ENCODE measurements at regions not wholly inside any gene's neighbourhood (a gene's known extent, or its start where the extent isn't known, plus 50 kb on each side); places are given as distances from the start of the nearest gene placed in this dataset.
A peak's percentile ranks its signal among the peaks of the same experiment; 100 is the strongest.

DNA sequence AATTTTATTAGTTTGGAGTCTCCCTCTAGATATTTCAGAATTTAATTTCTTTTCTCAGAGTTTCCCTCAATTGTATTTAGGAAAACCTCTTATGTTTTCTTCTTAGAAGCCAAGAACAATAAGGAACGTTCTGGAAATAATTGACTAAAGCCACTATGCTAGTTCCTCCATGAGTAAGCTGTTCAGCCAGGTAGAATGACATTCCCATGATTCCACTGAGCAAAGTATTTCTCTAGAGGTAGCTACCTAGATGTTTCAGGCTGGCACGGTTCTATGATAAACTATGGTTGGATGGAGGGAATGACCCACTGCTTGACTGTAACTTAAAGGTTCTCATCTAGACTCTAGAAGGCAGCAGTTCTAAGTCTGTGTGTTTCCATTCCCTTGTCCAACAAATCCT is 62.4 kb downstream of the CLDN17 start:
- DNase-seq (ENCODE audit: low read depth): no peak

DNA sequence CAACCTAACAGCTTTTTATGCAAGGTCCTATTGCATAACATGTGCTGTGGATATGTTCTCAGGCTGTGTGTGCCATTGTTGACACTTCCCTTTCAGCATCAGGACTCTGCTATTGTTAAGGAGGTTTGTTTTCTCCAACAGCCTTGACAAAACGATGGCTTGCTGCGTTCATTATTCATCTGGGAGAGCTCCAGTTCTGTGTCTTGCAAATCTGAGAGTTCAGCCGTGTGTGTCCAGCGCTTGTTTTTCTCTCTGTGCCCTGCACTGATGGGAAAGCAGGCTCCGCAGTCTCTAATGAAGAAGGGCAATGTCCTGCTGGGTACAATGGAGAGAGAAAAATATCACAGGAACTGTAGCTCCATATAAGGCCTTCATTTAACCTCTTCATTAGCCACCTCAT is 63.7 kb downstream of the CLDN17 start:
- DNase-seq (ENCODE audit: low read depth): no peak

DNA sequence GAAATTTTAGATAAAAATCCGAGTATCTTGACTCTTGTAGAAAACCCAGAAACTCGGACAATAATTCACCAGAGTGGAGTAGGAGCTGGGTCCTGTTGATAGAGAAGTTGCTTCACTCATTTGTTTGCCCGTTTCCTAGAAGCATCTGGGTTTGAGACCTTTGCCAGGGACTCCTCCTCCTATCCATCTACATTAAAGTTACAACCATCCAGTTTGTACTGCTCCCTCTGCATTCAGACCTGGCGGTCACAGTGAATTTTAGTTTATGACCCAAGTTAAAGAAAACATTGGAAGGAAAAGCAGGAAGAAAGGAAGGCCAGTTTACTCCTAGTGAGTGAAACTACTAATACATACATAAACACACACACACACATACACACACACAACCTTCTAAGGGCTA is 64.6 kb downstream of the CLDN17 start:
- DNase-seq (ENCODE audit: low read depth): no peak

DNA sequence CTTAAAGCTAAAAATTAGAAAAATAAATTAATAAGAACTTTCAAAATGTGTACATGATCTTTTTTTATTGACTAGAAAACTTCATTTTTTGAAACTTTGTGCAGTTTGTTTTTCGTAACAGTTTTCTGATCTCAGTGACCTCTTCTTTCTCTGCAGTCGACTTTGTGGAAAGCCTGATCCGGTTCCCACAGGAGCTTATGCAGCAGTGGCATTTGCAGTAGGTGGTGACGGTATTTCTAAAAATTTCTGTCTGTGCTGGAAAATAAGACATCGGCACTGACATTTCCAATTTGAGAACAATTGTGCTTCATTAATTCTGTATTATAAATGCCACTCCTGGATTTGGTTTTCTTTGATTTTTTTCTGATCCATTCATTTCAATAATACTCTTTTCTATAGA is 68.8 kb downstream of the CLDN17 start:
- DNase-seq (ENCODE audit: low read depth): no peak

DNA sequence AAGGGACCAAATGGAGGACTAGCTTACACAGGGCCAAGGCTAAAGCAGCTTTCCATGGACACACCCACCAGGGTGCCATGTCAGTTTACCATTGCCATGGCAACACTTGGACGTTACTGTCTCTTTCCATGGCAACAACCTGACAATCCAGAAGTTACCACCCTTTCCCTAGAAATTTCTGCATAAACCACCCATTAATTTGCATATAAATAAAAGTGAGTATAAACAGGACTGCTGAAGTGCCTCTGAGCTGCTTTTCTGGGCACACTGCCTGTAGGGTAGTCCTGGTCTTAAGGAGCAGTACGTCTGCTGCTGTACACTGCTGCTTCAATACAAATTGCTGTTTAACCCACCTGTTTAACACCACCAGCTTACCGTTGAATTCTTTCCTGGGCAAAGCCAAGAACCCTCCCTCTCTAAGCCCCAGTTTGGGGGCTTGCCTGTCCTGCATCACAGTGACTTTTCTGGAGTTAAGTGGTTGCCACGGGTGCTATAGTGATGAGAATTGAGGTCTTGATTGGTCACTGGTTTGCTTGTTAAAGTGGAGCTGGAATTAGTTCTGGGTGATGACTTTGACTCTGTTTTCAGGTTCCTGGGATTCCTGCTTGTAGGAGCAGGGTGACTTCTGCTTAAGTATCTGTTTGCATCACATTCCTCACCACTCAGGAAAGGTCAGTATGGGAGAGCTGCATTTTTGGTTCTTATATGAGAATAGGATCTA is 83.2 kb downstream of the CLDN17 start:
- no peak for DNase-seq (ENCODE audit: low read depth)

DNA sequence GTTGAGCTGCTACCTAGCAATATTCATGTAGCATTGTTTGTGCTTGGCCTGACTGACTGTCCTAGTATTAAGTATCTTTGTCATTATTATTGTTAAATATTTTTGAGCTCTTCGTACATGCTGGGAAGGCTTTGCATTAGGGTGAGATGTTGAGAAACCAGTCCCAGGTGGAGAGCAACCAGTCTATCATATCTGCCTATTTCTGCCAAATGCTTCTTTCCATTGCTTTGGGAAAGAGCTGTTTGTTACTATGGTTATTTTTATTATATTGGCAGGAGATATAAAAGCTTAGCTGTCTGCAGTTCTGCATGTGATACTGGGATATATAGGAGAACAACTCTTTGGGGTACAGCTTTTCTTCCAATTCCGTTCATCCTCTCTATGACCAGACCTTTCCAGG is 85.1 kb downstream of the CLDN17 start:
- no peak for DNase-seq (ENCODE audit: low read depth)

DNA sequence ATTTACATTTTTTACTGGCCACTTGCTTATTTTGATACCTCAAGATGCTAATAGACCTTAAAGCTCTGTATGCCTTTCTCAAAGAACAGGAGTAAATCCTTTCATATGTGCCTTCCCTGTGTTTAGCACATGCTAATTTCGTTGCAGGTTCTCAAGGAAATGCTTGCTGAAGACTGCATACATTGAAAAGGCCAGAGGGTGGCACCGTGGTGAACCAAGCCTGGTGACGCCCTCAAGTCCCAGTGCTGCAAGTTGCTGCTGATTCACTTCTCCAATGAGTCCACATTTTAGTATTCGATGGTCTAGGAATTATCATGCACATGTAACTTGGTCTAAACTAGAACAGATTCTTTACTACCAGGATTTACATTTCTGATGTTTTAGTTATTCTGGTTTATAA is 94.1 kb downstream of the CLDN17 start:
- peak; percentile 2 for DNase-seq (ENCODE audit: low read depth)

DNA sequence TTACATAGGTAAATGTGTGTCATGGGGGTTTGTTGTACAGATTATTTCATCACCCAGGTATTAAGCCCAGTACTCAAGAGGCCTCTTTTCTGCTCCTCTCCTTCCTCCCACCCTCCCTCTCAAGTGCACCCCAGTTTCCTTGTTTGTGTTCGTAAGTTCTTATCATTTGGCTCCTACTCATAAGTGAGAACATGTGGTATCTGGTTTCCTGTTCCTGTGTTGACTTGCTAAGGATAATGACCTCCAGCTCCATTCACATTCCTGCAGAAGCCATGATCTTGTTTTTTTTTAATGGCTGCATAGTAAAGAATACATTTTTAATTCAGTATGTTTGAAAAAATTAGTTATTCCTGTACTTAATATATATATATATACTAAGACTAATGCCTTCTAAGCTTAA is 107.7 kb downstream of the CLDN17 start:
- no peak for DNase-seq (ENCODE audit: low read depth)

DNA sequence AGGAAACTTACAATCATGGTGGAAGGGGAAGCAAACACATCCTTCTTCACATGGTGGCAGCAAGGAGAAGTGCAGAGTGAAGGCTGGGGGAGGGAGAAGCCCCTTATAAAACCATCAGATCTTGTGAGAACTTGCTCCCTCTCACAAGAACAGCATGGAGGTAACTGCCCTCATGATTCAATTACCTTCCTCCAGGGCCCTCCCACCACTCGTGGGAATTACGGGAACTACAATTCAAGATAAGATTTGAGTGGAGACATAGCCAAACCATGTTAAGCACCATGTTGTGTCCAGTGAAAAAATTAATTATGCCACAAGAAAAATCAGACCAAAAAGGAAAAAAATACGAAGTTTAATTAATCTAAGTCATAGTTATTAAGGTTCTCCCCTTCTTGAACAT is 109.5 kb downstream of the CLDN17 start:
- no peak for DNase-seq (ENCODE audit: low read depth)

DNA sequence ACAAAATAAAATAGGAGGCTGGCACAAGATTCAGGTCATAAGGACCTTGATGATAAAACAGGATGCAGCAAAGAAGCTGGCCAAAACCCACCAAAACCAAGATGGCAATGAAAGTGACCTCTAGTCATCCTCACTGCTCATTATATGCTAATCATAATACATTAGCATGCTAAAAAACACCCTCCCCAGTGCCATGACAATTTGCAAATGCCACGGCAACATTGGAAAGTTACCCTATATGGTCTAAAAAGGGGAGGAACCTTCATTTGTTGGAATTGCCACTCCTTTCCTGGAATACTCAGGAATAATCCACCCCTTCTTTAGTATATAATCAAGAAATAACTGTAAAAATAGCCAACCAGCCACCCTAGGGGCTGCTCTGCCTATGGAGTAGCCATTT is 108.8 kb upstream of the GRIK1 start:
- no peak for DNase-seq (ENCODE audit: low read depth)

DNA sequence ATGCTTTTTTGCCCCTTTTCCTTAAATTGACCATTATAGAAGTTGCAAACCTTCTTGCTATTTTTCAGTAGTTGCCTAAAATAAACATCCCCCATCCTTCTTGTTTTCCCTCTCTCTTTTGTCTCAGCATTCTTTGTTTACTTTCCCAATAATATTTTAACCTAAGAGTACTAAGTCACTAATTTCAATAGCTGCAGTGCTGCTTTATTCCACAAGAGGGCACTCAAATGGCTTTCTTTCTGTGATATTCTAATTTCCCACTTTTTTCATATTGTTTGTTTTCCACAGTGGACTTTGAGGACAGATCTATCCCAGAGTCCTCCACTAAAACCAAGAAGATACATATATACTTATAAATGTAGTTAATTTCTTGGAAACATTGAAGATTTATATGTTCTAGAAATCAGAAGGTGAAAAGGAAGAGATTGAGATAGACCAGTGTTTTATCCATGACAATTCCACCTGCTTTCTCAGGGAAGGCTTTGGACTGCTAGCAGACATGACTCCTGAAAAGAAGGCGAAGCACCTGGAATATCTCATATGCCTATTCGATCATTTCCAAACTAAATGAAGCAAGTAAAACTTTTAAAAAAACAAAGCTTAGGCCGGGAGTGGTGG is 104.8 kb upstream of the GRIK1 start:
- no peak for DNase-seq (ENCODE audit: low read depth)

DNA sequence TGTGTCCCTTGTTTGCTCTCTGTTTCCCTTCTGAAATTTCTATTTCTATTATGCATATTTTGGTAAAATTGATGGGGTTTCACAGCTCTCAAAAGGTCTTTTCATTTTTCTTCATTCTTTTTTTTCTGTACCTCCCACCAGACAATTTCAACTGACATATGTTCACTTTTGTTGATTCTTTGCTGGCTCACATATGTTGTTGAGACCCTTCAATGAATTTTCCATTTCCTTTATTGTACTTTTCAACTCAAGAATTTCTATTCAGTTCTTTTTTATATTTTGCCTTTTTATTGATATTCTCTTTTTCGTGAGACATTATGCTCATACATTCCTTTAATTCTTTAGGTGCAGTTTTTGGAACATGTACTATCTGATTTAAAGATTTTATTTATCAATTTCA is 102.6 kb upstream of the GRIK1 start:
- no peak for DNase-seq (ENCODE audit: low read depth)

DNA sequence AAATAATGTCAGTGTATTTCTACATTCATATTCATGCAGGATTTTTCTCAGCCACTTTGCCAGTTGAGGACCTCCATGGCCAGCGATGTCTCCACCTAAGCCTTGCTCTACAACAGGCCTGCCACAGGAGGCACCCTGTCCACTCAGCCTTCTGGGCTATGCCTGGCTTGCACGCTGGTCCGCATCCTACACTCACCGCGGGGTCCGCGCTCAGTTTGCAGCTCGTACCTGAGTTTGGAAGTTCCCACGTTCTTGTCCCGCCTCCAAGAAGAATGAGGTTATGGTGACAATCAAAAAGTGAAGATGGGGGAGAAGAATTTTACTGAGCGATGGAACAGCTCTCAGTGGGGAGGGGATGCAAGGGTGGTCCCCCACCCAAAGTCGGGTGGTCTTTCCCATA is 93.6 kb upstream of the GRIK1 start:
- DNase-seq (ENCODE audit: low read depth): no peak

DNA sequence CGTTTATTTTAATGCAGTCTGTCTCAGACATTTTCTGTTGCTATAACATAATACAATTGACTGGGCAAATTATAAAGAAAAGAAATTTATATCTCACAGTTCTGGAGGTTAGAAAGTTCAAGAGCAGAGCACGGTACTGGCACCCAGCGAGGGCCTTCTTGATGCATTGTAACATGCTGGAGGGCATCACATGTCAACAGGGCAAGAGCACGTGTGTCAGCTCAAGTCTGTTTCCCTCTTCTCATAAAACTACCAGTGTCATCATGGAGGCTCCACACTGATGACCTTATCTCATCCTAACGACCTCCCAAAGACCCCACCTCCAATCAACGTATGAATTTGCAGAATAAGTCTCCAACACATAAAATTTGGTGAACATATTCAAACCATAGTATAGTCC is 90.6 kb upstream of the GRIK1 start:
- no peak for DNase-seq (ENCODE audit: low read depth)

DNA sequence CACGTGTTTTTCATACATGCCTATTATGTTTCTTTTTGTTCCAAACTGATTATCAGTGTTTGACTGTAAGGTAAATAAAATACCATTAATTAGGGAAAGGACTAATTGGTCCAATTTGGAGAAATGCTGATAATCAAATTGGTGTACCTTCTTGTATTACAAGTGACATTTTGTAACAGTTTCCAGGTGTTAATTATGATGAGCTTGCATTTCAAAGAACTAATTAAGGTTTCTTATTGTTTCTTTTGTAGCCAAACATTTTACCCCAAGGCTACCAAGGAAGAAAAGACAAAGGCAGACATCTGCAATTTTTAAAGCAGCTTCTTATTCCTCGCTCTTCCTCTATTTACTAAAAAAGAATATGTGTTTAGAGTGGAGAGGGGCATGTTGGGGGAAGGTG is 88.7 kb upstream of the GRIK1 start:
- DNase-seq (ENCODE audit: low read depth): no peak

DNA sequence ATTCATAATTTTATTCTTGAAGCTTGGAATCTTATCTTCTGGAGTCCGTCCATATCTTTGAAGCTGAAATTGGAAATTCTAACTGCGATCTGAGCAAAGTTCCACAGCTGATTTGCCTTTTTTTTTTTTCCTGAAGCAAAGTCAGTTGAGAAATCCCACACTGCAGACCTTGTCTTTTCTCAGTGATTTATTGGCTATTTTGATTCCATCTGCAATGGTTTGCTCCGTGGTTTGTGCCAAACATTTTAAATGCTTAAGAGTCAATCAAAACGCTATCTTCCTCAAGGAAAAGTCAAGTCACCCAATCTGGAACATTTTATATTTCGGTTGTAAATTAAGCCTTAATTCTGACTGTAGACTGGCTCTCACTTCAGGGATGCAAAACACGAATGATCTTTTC is 88.2 kb upstream of the GRIK1 start:
- DNase-seq (ENCODE audit: low read depth): no peak

DNA sequence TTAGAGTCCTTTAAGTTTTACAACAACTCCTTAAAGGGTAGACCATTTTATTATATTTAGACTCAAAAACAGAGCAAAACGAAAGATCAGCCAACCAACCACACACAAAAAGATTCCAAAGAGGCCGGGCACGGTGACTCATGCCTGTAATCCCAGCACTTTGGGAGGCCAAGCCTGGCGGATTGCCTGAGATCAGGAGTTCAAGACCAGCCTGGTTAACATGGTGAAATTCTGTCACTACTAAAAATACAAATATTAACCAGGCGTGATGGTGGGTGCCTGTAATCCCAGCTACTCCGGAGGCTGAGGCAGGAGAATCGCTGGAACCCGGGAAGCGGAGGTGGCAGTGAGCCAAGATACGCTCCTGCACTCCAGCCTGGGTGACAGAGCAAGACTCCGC is 83.3 kb upstream of the GRIK1 start:
- DNase-seq (ENCODE audit: low read depth): peak; percentile 7

DNA sequence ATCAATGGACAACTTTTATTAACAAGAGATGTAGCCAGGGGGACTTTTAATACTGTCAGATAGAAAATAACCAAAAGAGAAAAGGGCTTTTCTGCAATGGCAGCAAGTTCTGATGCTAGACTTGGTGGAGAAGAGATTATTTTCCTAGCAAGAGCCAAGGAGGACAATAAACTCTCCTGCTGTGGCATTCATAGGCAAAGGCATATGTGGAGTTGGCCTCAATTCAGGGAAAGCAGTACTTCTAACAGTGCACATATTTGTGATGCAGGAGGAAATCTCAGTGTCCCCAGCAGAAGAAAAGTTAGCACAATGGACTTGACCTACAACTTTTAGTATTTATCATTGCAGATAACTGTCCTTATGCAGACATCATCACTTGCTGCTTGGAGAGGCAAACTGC is 75.1 kb upstream of the GRIK1 start:
- DNase-seq (ENCODE audit: low read depth): no peak

DNA sequence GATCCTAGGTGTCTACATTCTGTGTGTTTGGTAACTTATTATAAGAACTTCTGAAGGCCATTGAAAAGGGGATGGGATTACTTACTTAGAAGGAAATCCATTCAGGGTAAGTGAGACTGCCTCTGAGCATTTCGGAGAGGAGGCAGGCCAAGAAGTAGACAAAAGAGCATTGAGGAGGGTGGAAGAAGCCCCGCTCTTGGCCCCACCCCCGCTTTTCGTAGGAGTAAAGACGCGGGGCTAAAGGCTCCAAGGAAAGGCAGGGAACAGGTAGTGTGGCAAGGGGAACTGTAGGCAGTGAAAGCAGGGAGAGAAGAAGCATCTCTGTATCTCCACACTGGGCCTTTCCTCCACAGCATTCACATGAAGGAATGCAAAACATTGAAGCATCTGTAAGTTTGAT is 51.8 kb upstream of the GRIK1 start:
- DNase-seq (ENCODE audit: low read depth): no peak

DNA sequence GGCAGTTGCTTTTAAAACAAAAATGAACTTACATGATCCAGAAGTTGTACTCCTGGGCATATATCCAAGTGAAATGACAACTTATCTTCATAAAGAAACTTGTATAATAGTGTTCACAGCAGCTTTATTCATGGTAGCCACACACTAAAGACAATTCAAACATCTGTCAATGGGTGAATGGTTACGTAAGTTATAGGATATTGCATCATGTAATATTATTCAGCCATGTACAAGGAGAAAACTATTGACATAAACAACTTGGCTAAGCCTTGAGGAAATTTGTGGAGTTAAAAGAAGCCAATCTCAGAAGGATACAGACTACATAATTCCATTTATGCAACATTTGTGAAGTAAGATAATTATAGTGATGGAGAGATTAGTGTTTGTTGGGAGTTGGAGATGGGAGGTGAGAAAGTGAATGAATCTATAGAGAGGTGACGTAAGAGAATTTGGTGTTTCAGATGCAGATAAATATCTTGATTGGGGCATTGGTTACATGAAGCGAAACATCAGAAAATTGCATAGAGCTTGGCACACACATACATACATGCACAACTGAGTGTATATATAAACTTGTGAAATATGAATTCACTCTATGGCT is 49.9 kb upstream of the GRIK1 start:
- no peak for DNase-seq (ENCODE audit: low read depth)
